ENCODE measurements at regions not wholly inside any gene's neighbourhood (a gene's known extent, or its start where the extent isn't known, plus 50 kb on each side); places are given as distances from the start of the nearest gene placed in this dataset.

DNA sequence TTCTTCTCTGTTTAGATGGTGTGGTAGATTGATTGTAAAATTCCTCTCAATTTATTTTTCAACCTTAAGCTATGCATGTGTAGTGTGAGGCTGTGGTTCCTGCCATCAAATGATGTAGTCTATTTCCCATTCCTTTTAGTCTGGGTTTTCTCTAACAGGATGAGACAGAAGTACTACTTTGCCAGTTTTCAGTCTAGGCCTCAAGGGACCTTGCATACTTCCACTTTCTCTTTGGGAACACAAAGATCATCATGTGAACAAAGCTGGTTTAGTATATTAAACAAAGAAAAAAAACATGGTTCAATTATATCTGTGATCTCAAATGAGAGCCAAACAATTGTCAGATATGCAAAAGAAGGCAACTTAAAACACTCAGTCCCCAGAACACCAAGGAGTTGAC is 1284.0 kb downstream of the RAPGEF2 start:
- H3K4me3 ChIP-seq, result no peak overlapping the region
- TF ChIP-seq, protein P1, sequence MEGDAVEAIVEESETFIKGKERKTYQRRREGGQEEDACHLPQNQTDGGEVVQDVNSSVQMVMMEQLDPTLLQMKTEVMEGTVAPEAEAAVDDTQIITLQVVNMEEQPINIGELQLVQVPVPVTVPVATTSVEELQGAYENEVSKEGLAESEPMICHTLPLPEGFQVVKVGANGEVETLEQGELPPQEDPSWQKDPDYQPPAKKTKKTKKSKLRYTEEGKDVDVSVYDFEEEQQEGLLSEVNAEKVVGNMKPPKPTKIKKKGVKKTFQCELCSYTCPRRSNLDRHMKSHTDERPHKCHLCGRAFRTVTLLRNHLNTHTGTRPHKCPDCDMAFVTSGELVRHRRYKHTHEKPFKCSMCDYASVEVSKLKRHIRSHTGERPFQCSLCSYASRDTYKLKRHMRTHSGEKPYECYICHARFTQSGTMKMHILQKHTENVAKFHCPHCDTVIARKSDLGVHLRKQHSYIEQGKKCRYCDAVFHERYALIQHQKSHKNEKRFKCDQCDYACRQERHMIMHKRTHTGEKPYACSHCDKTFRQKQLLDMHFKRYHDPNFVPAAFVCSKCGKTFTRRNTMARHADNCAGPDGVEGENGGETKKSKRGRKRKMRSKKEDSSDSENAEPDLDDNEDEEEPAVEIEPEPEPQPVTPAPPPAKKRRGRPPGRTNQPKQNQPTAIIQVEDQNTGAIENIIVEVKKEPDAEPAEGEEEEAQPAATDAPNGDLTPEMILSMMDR (IDR thresholded peaks at IDR 0.05; ENCODE audit: control extremely low read depth, extremely low read depth), result no peak
- DNase-seq (no peak), ATAC-seq (ENCODE audit: insufficient read depth, low FRiP score) (no peak)
- no peak overlapping the region for H3K27ac ChIP-seq (ENCODE audit: low read depth in 1 of 2, low read length in 1 of 2)
- no peaks in the 10 kb centered on the region for H3K36me3 ChIP-seq (ENCODE audit: control insufficient read depth in 4 of 4, insufficient read depth in 4 of 4, low read length in 4 of 4)
- H3K4me1 ChIP-seq (ENCODE audit: control insufficient read depth in 5 of 5, insufficient read depth in 5 of 5, low read length in 5 of 5), result no peaks in the 10 kb centered on the region
- H3K27me3 ChIP-seq (ENCODE audit: control insufficient read depth in 3 of 3, insufficient read depth in 3 of 3, low read length in 2 of 3), result no peaks in the 10 kb centered on the region
- H3K9me3 ChIP-seq (ENCODE audit: control insufficient read depth in 4 of 4, insufficient read depth in 3 of 4, low read length in 3 of 4), result peaks cover 0 to 16% (median 4%) of the 10 kb centered on the region in 4 donors
- H3K9ac ChIP-seq (ENCODE audit: insufficient read depth in 1 of 2, low read length in 2 of 2), result no peak overlapping the region

DNA sequence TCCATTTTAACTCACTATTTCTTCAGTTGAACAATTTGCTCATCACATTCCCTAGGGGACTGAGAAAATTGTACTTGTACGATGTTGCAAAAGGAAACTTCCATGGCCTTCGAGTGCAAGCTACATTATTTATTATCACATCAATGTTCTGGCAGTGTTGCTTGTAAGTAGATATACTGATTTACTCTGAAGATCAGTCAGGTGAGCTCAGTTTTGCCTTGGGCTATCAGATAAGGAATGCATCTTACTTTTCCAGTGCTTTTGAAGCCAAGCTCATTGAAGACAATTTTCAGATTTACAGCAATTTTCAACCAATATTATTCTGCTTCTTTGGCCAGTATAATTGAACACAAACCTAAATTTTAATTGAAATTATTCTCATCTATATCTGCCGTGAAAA is 1296.9 kb downstream of the RAPGEF2 start:
- no peak overlapping the region for H3K9ac ChIP-seq (ENCODE audit: insufficient read depth in 1 of 2, low read length in 2 of 2)
- no peaks in the 10 kb centered on the region for H3K4me1 ChIP-seq (ENCODE audit: control insufficient read depth in 5 of 5, insufficient read depth in 5 of 5, low read length in 5 of 5)
- TF ChIP-seq, protein P1 (IDR thresholded peaks at IDR 0.05; ENCODE audit: control extremely low read depth, extremely low read depth), result no peak
- H3K27ac ChIP-seq (ENCODE audit: low read depth in 1 of 2, low read length in 1 of 2), result no peak overlapping the region
- 83 to 85% methylated on average over 3 of the region's 3 CpGs for WGBS, 2 donors
- no peaks in the 10 kb centered on the region for H3K9me3 ChIP-seq (ENCODE audit: control insufficient read depth in 4 of 4, insufficient read depth in 3 of 4, low read length in 3 of 4)
- no peaks in the 10 kb centered on the region for H3K36me3 ChIP-seq (ENCODE audit: control insufficient read depth in 4 of 4, insufficient read depth in 4 of 4, low read length in 4 of 4)
- no peak for DNase-seq
- H3K4me3 ChIP-seq, result no peak overlapping the region
- ATAC-seq (ENCODE audit: insufficient read depth, low FRiP score), result no peak
- H3K27me3 ChIP-seq (ENCODE audit: control insufficient read depth in 3 of 3, insufficient read depth in 3 of 3, low read length in 2 of 3), result no peaks in the 10 kb centered on the region

DNA sequence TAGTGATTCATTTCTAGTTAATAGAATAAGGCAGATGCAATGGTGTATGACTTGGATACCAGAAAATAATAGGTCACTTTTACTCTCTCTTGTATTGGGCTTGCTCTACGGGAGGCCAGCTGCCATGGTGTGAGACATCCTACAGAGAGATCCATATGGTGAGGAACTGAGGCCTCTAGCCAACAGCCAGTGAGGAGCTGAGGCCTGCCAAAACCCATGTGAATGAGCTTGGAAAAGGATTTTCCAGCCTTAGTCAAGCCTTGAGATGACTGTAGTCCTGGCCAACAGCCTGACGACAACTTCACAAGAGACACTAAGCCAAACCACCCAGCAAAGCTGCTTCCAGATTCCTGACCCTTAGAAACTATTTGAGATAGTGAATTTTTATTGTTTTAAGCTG is 1300.2 kb downstream of the RAPGEF2 start:
- ATAC-seq (ENCODE audit: insufficient read depth, low FRiP score), result no peak
- WGBS, 2 donors, result 71 to 74% methylated on average over 2 of the region's 2 CpGs
- Histone ChIP-seq H3K27ac (ENCODE audit: low read depth in 1 of 2, low read length in 1 of 2) (no peak overlapping the region), H3K4me1 (ENCODE audit: control insufficient read depth in 5 of 5, insufficient read depth in 5 of 5, low read length in 5 of 5) (no peaks in the 10 kb centered on the region), H3K9me3 (ENCODE audit: control insufficient read depth in 4 of 4, insufficient read depth in 3 of 4, low read length in 3 of 4) (no peaks in the 10 kb centered on the region), H3K9ac (ENCODE audit: insufficient read depth in 1 of 2, low read length in 2 of 2) (no peak overlapping the region), H3K36me3 (ENCODE audit: control insufficient read depth in 4 of 4, insufficient read depth in 4 of 4, low read length in 4 of 4) (no peaks in the 10 kb centered on the region), H3K4me3 (no peak overlapping the region), H3K27me3 (ENCODE audit: control insufficient read depth in 3 of 3, insufficient read depth in 3 of 3, low read length in 2 of 3) (no peaks in the 10 kb centered on the region)
- DNase-seq, result no peak
- TF ChIP-seq, protein P1 (IDR thresholded peaks at IDR 0.05; ENCODE audit: control extremely low read depth, extremely low read depth), result no peak

DNA sequence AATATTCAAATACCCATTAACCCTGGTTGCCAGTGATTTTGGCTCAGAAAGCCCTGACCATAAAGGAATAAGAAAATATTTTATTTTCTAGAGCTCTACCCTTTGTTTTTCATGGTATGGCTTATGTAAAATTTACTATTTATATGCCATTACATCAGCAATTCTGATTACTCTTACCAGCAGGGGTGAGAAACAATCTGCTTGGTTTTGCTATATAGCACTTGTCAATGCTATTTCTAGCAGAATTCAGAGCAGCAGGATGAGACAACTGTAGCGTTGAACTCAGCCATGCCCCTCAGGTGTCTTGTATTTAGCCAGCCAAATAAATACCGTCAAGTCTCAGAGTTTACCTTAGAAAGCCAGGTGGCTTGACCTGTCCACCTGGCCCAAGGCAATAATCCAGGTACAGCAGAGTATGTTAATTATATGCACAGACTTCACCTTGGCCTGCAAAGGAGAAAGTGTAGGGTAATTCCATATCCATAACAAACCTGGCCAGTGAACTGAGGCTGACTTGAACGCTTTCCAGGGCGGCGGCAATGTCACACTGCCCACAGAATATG is 1303.5 kb downstream of the RAPGEF2 start:
- 84 to 90% methylated on average over 5 of the region's 5 CpGs for WGBS, 2 donors
- no peak overlapping the region for H3K27ac ChIP-seq (ENCODE audit: low read depth in 1 of 2, low read length in 1 of 2)
- H3K9ac ChIP-seq (ENCODE audit: insufficient read depth in 1 of 2, low read length in 2 of 2), result no peak overlapping the region
- no peaks in the 10 kb centered on the region for H3K36me3 ChIP-seq (ENCODE audit: control insufficient read depth in 4 of 4, insufficient read depth in 4 of 4, low read length in 4 of 4)
- no peaks in the 10 kb centered on the region for H3K27me3 ChIP-seq (ENCODE audit: control insufficient read depth in 3 of 3, insufficient read depth in 3 of 3, low read length in 2 of 3)
- H3K4me1 ChIP-seq (ENCODE audit: control insufficient read depth in 5 of 5, insufficient read depth in 5 of 5, low read length in 5 of 5), result no peaks in the 10 kb centered on the region
- DNase-seq (no peak), ATAC-seq (ENCODE audit: insufficient read depth, low FRiP score) (peak; percentile 19)
- TF ChIP-seq, protein P1 (IDR thresholded peaks at IDR 0.05; ENCODE audit: control extremely low read depth, extremely low read depth), result no peak
- H3K9me3 ChIP-seq (ENCODE audit: control insufficient read depth in 4 of 4, insufficient read depth in 3 of 4, low read length in 3 of 4), result no peaks in the 10 kb centered on the region
- H3K4me3 ChIP-seq, result no peak overlapping the region

Measured in lung (tissue), 11 donors.